Neural progenitor cell (in vitro differentiated cells): ENCODE measurements at regions not wholly inside any gene's neighbourhood (a gene's known extent, or its start where the extent isn't known, plus 50 kb on each side); places are given as distances from the start of the nearest gene placed in this dataset.

Source experiments
- DNase-seq: peaks from one replicate; pipeline ENCODE4 v3.0.0-alpha.2; 2016; ENCODE audit warnings: low spot score
- H2AFZ ChIP-seq: fragments of 200-600 bp; sonication (generic); replicated peaks from 2 replicates; pipeline ENCODE4 v1.6.1; 2016; ENCODE audit warnings: antibody characterized with exemption
- H3F3A ChIP-seq: fragments of 200-600 bp; sonication (generic); 2 replicates; pipeline ENCODE4 v1.6.1; 2016; ENCODE audit warnings: antibody characterized with exemption, low read depth
- H3K27ac ChIP-seq: fragments of 200-600 bp; sonication (generic); 2 replicates; pipeline ENCODE4 v1.5.1; 2016; ENCODE audit warnings: mild to moderate bottlenecking
- H3K27me3 ChIP-seq: fragments of 200-600 bp; sonication (generic); 2 replicates; pipeline ENCODE4 v1.6.1; 2016; ENCODE audit warnings: mild to moderate bottlenecking, moderate library complexity
- H3K36me3 ChIP-seq: fragments of 200-600 bp; sonication (generic); 2 replicates; pipeline ENCODE4 v1.5.1; 2016
- H3K4me1 ChIP-seq: fragments of 200-600 bp; sonication (generic); 2 replicates; pipeline ENCODE4 v1.6.1; 2016; ENCODE audit warnings: mixed run types
- H3K4me2 ChIP-seq: fragments of 200-600 bp; sonication (generic); 2 replicates; pipeline ENCODE4 v1.6.1; 2016
- H3K4me3 ChIP-seq: fragments of 200-600 bp; sonication (generic); 2 replicates; pipeline ENCODE4 v1.5.1; 2016
- H3K79me2 ChIP-seq: fragments of 200-600 bp; sonication (generic); 2 replicates; pipeline ENCODE4 v1.6.1; 2016; ENCODE audit warnings: low read depth
- H3K9ac ChIP-seq: fragments of 200-600 bp; sonication (generic); 2 replicates; pipeline ENCODE4 v1.6.1; 2016
- H3K9me3 ChIP-seq: fragments of 200-600 bp; sonication (generic); 2 replicates; pipeline ENCODE4 v1.5.1; 2016; ENCODE audit warnings: low read depth
- H4K20me1 ChIP-seq: fragments of 200-600 bp; sonication (generic); 2 replicates; pipeline ENCODE4 v1.6.1; 2016; ENCODE audit warnings: low read depth
- H3K27ac Mint-ChIP-seq: 3 replicates; pipeline ENCODE4 v1.8.0; 2021; ENCODE audit warnings: mixed read lengths
- H3K27me3 Mint-ChIP-seq: 2 replicates; pipeline ENCODE4 v1.8.0; 2022; ENCODE audit warnings: low read depth, mild to moderate bottlenecking, inconsistent platforms, moderate library complexity, mixed read lengths; ENCODE audit not compliant: insufficient read depth
- H3K36me3 Mint-ChIP-seq: 3 replicates; pipeline ENCODE4 v1.8.0; 2021; ENCODE audit warnings: mixed read lengths
- H3K4me1 Mint-ChIP-seq: 3 replicates; pipeline ENCODE4 v1.8.0; 2021; ENCODE audit warnings: mixed read lengths
- H3K4me3 Mint-ChIP-seq: 3 replicates; pipeline ENCODE4 v1.8.0; 2021; ENCODE audit warnings: mild to moderate bottlenecking, moderate library complexity, mixed read lengths
- H3K9me3 Mint-ChIP-seq: 3 replicates; pipeline ENCODE4 v1.8.0; 2020; ENCODE audit warnings: mixed read lengths
- EZH2 ChIP-seq: fragments of 200-600 bp; sonication (generic); IDR thresholded peaks from 2 replicates; pipeline ENCODE4 v1.6.1; 2017; ENCODE audit warnings: antibody characterized with exemption, mild to moderate bottlenecking, moderate library complexity
- EZH2phosphoT487 ChIP-seq: fragments of 200-600 bp; sonication (generic); IDR thresholded peaks from 2 replicates; pipeline ENCODE4 v1.6.1; 2017; ENCODE audit warnings: antibody characterized with exemption
- TF ChIP-seq, protein P1 (sequence below): fragments of 200-600 bp; sonication (generic); IDR thresholded peaks from 2 replicates; pipeline ENCODE4 v1.5.1; 2017; ENCODE audit warnings: antibody characterized with exemption, mild to moderate bottlenecking

DNA sequence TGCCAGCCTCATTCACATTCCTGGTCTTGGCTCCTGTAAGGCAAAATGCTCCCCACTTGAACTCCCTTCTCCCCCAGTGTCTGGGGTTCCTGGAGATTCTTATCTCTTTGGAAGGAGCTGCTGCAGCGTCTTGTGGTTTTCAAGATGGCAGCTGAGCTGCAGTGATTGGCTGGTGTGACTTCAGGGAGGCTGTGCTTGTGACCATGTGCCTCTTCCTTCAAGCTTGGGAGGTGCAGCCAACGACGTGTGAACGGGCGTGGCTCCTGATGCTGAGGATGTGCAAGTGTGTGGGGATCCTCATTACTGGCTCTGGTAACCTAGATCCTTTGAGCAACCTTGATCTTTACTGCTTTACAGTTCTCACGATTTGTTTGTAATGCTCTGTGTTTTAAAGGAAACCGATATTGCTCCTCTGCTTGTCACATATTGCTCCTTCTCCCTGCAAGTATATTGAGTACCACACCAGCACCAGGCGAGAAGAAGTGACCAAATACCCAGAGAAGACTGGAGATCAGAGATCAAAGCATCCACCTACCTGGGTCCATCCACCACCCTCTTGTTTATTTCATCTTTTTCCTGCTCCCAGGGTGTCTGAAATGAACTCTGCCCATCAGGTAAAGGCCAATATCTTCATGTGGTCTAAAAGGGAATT is 208.5 kb downstream of the FGF9 start:
- H3K4me1 Mint-ChIP-seq: peaks cover under 1% of the 10 kb centered on the region
- H3K79me2 ChIP-seq: no peaks in the 10 kb centered on the region
- TF ChIP-seq, protein P1, sequence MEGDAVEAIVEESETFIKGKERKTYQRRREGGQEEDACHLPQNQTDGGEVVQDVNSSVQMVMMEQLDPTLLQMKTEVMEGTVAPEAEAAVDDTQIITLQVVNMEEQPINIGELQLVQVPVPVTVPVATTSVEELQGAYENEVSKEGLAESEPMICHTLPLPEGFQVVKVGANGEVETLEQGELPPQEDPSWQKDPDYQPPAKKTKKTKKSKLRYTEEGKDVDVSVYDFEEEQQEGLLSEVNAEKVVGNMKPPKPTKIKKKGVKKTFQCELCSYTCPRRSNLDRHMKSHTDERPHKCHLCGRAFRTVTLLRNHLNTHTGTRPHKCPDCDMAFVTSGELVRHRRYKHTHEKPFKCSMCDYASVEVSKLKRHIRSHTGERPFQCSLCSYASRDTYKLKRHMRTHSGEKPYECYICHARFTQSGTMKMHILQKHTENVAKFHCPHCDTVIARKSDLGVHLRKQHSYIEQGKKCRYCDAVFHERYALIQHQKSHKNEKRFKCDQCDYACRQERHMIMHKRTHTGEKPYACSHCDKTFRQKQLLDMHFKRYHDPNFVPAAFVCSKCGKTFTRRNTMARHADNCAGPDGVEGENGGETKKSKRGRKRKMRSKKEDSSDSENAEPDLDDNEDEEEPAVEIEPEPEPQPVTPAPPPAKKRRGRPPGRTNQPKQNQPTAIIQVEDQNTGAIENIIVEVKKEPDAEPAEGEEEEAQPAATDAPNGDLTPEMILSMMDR: no peak
- TF ChIP-seq EZH2phosphoT487 (no peak), EZH2 (no peak)
- H3K4me3 Mint-ChIP-seq: no peak overlapping the region
- peaks cover 2% of the 10 kb centered on the region for H3K27me3 Mint-ChIP-seq
- no peaks in the 10 kb centered on the region for H3K9me3 ChIP-seq
- H3K36me3 ChIP-seq: no peaks in the 10 kb centered on the region
- H3K27ac ChIP-seq: no peak overlapping the region
- no peak overlapping the region for H2AFZ ChIP-seq
- no peaks in the 10 kb centered on the region for H3K9me3 Mint-ChIP-seq
- DNase-seq: no peak
- H3F3A ChIP-seq: no peaks in the 10 kb centered on the region
- H3K9ac ChIP-seq: no peak overlapping the region
- H4K20me1 ChIP-seq: no peaks in the 10 kb centered on the region
- no peaks in the 10 kb centered on the region for H3K4me1 ChIP-seq
- no peak overlapping the region for H3K4me3 ChIP-seq
- H3K27me3 ChIP-seq: no peaks in the 10 kb centered on the region
- no peaks in the 10 kb centered on the region for H3K36me3 Mint-ChIP-seq
- no peak overlapping the region for H3K27ac Mint-ChIP-seq
- no peak overlapping the region for H3K4me2 ChIP-seq

DNA sequence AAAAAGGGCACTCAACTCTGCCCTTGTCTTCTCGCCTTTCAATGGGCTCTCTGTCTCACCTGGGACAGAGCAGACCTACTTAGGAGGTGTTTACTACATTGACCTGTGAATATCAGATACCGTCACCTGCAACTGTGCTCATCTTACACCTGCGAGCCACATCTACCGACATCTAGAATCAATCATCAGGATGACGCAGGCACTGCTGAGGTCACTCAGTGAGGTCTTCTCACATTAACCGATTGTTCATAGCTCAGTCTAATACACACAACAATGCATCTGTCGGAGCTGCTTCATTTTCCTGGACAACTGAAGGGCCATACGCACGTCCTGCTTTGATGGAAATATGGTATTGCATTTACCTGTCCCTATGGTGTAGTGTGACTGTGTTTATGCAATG is 211.9 kb downstream of the FGF9 start:
- Histone ChIP-seq H3K4me1 (no peaks in the 10 kb centered on the region), H3K27ac (no peak overlapping the region), H3K9me3 (no peaks in the 10 kb centered on the region), H3K9ac (no peak overlapping the region), H3K4me3 (no peak overlapping the region), H4K20me1 (no peaks in the 10 kb centered on the region), H3K79me2 (no peaks in the 10 kb centered on the region), H2AFZ (no peak overlapping the region), H3K27me3 (no peaks in the 10 kb centered on the region), H3F3A (no peaks in the 10 kb centered on the region), H3K36me3 (no peaks in the 10 kb centered on the region), H3K4me2 (no peak overlapping the region)
- no peak overlapping the region for H3K27ac Mint-ChIP-seq
- no peak overlapping the region for H3K4me3 Mint-ChIP-seq
- H3K4me1 Mint-ChIP-seq: peaks cover 4% of the 10 kb centered on the region
- no peaks in the 10 kb centered on the region for H3K9me3 Mint-ChIP-seq
- DNase-seq: no peak
- TF ChIP-seq, protein P1: no peak
- TF ChIP-seq EZH2 (no peak), EZH2phosphoT487 (no peak)
- H3K27me3 Mint-ChIP-seq: no peaks in the 10 kb centered on the region
- H3K36me3 Mint-ChIP-seq: no peaks in the 10 kb centered on the region

DNA sequence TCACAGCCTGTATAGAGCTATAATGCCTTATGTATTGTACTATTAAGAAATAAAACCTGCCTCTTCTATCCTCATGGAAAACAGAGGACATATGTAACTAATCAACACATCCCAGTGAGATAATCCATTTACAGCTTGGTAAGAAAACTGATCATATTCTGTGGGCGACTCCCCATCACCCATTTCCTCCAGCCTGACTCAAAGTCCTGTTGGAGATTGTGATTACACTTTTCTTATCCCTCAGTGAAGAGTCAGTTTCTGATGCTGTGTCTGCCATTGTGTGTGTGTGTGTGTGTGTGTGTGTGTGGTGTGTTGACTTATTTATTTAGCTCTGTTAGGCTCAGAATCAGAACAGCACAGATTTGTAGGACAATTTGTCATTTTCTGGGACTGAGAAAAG is 212.8 kb downstream of the FGF9 start:
- no peaks in the 10 kb centered on the region for H3K9me3 Mint-ChIP-seq
- no peak overlapping the region for H3K4me2 ChIP-seq
- H3K79me2 ChIP-seq: no peaks in the 10 kb centered on the region
- no peaks in the 10 kb centered on the region for H4K20me1 ChIP-seq
- H3K36me3 ChIP-seq: no peaks in the 10 kb centered on the region
- no peaks in the 10 kb centered on the region for H3K4me1 ChIP-seq
- no peak overlapping the region for H2AFZ ChIP-seq
- DNase-seq: no peak
- no peak overlapping the region for H3K9ac ChIP-seq
- no peak for TF ChIP-seq EZH2phosphoT487
- no peak for TF ChIP-seq EZH2
- TF ChIP-seq, protein P1: no peak
- H3K36me3 Mint-ChIP-seq: no peaks in the 10 kb centered on the region
- H3K4me1 Mint-ChIP-seq: peaks cover 4% of the 10 kb centered on the region
- H3K27ac ChIP-seq: no peak overlapping the region
- H3K27me3 Mint-ChIP-seq: no peaks in the 10 kb centered on the region
- H3K27me3 ChIP-seq: no peaks in the 10 kb centered on the region
- no peaks in the 10 kb centered on the region for H3K9me3 ChIP-seq
- no peak overlapping the region for H3K4me3 Mint-ChIP-seq
- H3F3A ChIP-seq: no peaks in the 10 kb centered on the region
- no peak overlapping the region for H3K27ac Mint-ChIP-seq
- H3K4me3 ChIP-seq: no peak overlapping the region
